ENCODE measurements at regions not wholly inside any gene's neighbourhood (a gene's known extent, or its start where the extent isn't known, plus 50 kb on each side); places are given as distances from the start of the nearest gene placed in this dataset.

- H3K4me3 Mint-ChIP-seq, result no peak overlapping the region
- no peak overlapping the region for H3K27ac Mint-ChIP-seq (ENCODE audit: unreplicated experiment)
- H3K36me3 Mint-ChIP-seq (ENCODE audit: low read depth), result no peaks in the 10 kb centered on the region
- no peak for DNase-seq (ENCODE audit: low read depth, low spot score)
- no peaks in the 10 kb centered on the region for H3K9me3 Mint-ChIP-seq
- H3K27me3 Mint-ChIP-seq (ENCODE audit: low read depth), result peaks cover 44% of the 10 kb centered on the region
- no peak for TF ChIP-seq CTCF (conservative IDR thresholded peaks at IDR 0.05)
- peaks cover 11% of the 10 kb centered on the region for H3K4me1 Mint-ChIP-seq
Measured at GRCh38 chr15:69648775-69649735, 196.4 kb downstream of the RPLP1 start.

GRCh38 chr15:69652293-69652692, 199.7 kb downstream of the RPLP1 start:
- Mint-ChIP-seq H3K27me3 (ENCODE audit: low read depth) (peaks cover 46% of the 10 kb centered on the region), H3K36me3 (ENCODE audit: low read depth) (no peaks in the 10 kb centered on the region), H3K4me1 (peaks cover 10% of the 10 kb centered on the region), H3K27ac (ENCODE audit: unreplicated experiment) (no peak overlapping the region), H3K4me3 (no peak overlapping the region), H3K9me3 (no peaks in the 10 kb centered on the region)
- no peak for TF ChIP-seq CTCF (conservative IDR thresholded peaks at IDR 0.05)
- DNase-seq (ENCODE audit: low read depth, low spot score), result no peak

GRCh38 chr15:69652751-69653305, 200.2 kb downstream of the RPLP1 start:
- Mint-ChIP-seq H3K4me3 (no peak overlapping the region), H3K9me3 (no peaks in the 10 kb centered on the region), H3K4me1 (peaks cover 6% of the 10 kb centered on the region), H3K27ac (ENCODE audit: unreplicated experiment) (no peak overlapping the region), H3K27me3 (ENCODE audit: low read depth) (peaks cover 41% of the 10 kb centered on the region), H3K36me3 (ENCODE audit: low read depth) (no peaks in the 10 kb centered on the region)
- no peak for DNase-seq (ENCODE audit: low read depth, low spot score)
- TF ChIP-seq CTCF (conservative IDR thresholded peaks at IDR 0.05), result no peak

- Mint-ChIP-seq H3K4me1 (peaks cover 5% of the 10 kb centered on the region), H3K4me3 (no peak overlapping the region), H3K9me3 (no peaks in the 10 kb centered on the region), H3K36me3 (ENCODE audit: low read depth) (no peaks in the 10 kb centered on the region), H3K27ac (ENCODE audit: unreplicated experiment) (no peak overlapping the region), H3K27me3 (ENCODE audit: low read depth) (peaks cover 37% of the 10 kb centered on the region)
- no peak for DNase-seq (ENCODE audit: low read depth, low spot score)
- no peak for TF ChIP-seq CTCF (conservative IDR thresholded peaks at IDR 0.05)
Measured at GRCh38 chr15:69653306-69653705, 200.7 kb downstream of the RPLP1 start.

- TF ChIP-seq CTCF (conservative IDR thresholded peaks at IDR 0.05), result no peak
- Mint-ChIP-seq H3K36me3 (ENCODE audit: low read depth) (no peaks in the 10 kb centered on the region), H3K4me1 (no peaks in the 10 kb centered on the region), H3K27ac (ENCODE audit: unreplicated experiment) (no peak overlapping the region), H3K27me3 (ENCODE audit: low read depth) (peaks cover 32% of the 10 kb centered on the region), H3K9me3 (no peaks in the 10 kb centered on the region), H3K4me3 (no peak overlapping the region)
- no peak for DNase-seq (ENCODE audit: low read depth, low spot score)
Measured at GRCh38 chr15:69653846-69654245, 201.2 kb downstream of the RPLP1 start.
